ENCODE measurements at regions not wholly inside any gene's neighbourhood (a gene's known extent, or its start where the extent isn't known, plus 50 kb on each side); places are given as distances from the start of the nearest gene placed in this dataset.

DNA sequence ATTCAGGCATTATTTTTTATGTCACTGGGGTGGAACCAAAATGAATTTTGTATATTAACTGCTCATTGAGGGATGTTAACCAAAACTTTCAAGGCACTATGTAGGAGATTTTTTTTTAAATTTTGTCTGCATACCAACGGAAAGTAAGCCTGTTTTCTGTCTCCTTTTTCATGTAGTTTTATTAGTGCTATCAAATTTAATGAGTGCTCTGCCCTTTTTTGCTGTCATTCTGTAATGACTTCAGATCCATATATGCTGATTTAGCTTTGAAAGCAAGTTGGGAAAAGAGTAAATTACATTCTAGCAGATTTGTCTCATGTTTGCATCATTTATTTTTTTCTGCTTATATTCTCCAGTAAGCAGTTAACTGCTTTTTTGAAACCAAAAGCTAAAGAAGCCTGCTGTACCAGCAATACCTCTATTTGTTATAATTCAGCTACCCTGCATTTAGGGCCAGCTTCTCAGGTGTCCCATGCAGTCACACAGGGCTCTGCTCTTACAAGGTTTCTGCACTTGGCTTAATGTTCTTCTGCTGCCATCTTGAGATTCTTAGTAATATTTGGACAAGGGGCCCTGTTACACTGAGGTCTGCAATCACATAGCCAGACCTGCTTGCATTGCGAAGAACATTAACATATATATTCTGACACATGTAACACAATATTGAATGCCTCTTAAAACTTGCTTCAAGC lies 429.0 kb downstream of the UTRN start:
- DNase-seq (ENCODE audit: low read depth in 2 of 2, low spot score in 1 of 2) = no peak

DNA sequence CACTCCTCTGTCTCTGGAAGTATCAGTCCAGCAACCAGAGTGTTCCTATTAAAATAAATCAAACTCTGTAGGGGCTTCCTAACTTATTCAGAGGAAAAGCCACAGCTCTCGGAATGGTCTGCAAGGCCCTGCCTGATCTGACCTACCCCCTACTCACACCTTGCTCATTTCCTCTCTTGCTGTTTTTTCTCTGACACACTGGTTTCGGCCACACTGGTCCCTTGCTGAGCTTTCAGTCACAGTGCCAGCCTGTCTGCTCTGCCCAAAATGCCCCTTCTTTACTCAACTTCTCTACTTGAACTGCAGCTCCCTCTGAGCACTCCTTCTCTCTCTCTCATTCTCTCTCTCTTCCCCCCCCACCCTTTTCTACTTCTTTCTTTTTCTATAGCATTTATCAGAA lies 430.2 kb downstream of the UTRN start:
- DNase-seq (ENCODE audit: low read depth in 2 of 2, low spot score in 1 of 2) = no peak

DNA sequence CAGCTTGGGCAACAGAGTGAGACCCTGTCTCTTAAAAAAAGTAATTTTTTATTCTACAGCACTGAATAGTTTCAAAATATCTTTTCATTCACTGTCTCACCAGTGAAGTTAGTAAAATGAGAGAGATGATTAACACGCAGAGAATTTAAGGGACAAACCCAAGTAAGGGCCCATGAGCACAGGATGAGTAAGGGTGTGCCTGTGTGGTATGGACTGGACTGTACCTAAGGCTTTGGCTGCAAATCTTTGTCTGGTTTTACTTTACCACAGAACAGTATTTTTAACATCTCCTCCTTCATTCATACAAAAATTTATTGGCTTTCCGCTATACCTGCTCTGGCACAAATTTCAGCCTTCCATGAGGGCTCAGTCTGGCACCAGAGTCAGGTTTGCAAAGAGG lies 433.3 kb downstream of the UTRN start:
- DNase-seq (ENCODE audit: low read depth in 2 of 2, low spot score in 1 of 2) = no peak

DNA sequence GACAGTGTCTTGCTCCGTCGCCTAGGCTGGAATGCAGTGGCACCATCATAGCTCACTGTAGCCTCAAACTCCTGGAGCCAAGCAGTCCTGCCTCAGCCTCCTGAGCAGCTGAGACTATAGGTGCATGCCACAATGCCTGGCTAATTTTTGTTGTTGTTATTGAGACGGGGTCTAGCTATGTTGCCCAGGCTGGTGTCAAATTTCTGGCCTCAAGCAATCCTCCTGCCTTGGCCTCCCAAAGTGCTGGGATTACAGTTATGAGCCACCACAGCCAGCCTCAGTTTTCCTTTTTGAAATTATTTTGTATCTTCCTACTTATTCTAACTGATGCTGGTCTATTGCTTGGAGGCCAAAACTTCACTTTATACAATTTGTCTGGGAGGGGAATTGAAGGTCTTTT lies 436.1 kb downstream of the UTRN start:
- no peak for DNase-seq (ENCODE audit: low read depth in 2 of 2, low spot score in 1 of 2)

DNA sequence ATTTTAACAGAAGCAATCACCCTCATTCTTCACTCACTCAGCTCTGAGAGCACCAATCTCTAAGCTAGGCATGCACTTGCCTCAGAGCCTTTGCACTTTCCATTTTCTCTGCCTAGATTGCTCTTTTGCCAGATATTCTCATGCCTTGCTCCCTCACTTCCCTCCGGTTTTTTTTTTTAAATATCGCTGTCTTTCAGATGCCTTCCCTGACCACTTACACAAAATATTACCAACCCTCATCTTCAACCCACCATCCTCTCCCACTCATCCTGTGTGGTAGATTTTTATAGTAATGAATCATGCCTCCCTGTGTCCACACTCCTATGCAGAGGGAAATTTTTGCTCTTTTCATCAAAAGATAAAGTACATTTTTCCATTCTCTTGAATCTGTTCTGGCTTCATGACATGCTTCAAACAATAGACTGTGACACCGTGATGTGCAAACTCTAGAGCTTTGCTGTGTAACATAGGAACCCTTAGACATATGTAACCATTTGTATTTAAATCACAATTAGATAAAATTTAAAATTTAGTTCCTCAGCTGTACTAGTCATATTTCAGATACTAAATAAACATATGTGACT lies 437.1 kb downstream of the UTRN start:
- DNase-seq (ENCODE audit: low read depth in 2 of 2, low spot score in 1 of 2) = no peak

DNA sequence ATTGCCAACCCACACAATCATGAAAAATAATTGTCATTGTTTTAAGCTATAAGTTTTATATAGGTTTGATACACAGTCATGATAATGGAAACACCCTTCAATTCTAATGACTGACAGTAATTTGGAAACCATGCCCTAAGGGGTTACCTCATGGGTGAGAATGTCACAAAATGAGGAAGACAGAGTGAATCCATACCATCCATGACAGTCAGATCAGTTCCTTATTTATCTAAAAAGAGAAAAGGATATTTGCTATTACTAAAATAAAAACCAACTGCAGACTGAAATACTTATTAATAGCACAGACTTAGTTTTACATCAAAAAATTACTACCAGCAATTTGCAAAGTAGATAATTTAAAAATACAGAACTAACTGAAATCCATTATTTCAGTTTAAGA lies 437.8 kb downstream of the UTRN start:
- no peak for DNase-seq (ENCODE audit: low read depth in 2 of 2, low spot score in 1 of 2)

DNA sequence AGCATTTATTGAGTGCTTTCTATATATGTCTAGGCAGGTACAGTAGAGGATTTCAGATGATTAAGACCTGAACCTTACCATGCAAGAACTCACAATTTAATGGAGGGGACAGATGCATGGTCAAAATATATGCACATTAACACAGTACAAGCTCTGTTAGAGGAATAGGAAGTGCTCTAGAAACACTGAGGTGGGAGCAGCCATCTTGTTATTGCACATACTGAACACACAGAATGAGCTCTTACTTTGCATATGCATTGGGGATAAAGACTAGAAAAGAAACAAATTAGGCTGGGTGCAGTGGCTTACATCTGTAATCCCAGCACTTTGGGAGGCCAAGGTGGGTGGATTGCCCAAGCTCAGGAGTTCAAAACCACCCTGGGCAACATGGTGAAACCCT lies 438.3 kb downstream of the UTRN start:
- no peak for DNase-seq (ENCODE audit: low read depth in 2 of 2, low spot score in 1 of 2)

DNA sequence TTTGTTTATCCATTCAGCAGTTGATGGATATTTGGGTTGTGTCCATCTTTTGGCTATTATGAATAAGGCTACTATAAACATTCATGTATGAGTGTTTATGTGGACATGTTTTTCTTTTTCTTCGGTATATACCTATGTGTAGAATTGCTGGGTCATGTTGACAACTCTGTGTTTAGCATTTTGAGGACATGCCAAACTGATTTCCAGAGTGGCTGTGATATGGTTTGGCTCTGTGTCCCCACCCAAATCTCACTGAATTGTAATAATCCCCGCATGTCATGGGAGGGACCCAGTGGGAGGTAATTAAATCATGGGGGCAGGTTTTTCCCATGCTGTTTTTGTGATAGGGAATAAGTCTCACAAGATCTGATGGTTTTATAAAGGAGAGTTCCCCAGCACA lies 439.7 kb downstream of the UTRN start:
- DNase-seq (ENCODE audit: low read depth in 2 of 2, low spot score in 1 of 2) = no peak

DNA sequence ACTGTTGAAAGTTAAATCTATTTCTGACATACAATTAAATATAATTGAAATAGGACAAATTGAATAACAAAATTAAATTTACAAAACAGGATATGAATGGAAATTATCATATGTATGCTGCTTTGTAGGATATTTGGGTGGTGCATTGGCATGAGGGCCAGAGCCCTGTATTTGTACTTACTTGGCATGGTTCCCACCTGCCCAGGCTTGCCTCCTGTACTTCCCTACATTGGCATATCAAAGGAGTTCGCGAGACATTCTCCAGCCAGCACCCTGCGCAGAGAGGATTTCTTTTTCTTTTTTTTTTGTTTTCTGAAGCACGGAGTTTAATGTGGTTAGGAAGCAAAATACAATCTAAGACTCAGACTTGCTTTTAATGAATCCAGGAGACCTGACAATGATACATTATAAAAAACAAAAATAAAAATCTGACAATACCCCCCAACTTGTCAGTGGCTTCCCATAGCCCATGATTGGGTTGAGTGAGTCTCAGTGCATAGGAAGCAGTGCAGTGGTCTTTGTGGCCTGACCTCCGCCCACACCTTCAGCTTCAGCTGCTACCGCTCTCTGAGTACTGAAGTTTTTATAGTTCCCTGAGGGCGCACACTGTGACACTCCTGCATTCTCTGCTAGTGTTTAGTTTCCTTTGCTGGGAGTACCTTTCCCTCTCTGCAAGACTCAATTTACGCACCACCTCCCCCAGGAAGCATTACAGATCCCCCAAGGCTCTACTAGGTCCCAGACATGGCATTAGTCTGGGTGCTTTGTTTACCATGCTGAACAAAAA lies 440.8 kb downstream of the UTRN start:
- peak in 1 of 2 donors; percentile 5 for DNase-seq (ENCODE audit: low read depth in 2 of 2, low spot score in 1 of 2)

DNA sequence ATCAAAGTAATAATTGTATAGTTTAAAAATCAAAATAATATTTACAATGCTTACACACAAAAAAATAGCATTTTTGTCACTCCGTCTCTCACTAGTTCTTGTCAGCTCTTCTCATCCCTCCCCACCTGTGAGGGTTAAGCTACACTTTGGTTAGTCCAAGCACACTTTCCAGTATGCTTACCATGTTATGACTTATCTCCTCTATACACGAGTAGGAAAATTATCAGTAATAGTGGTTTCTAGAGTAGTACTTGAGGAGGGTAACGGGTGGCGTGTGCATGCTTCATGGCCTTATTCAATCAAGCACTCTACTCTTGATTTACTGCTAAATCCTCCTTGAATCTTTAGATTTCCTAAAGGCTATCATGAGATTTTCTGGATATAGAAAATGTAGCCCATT lies 443.7 kb downstream of the UTRN start:
- no peak for DNase-seq (ENCODE audit: low read depth in 2 of 2, low spot score in 1 of 2)

DNA sequence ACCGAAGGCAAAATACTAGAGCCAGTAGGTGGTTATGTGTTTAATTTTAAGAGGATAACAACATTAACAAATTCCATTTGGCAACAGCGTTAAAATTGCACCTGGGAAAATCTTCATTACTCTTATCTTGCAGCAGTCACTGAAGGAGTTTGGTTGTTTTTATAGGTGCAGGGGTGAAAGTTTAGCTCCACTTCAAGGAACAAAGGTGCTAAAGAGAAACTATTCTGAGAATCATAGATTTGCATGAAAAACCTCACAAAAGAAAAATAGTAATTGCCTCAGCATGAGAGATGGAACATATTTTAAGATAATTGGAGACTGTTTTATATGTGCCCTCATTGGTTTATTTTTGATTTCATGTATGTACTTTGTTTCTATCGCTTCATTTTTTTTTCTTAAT lies 444.4 kb downstream of the UTRN start:
- DNase-seq (ENCODE audit: low read depth in 2 of 2, low spot score in 1 of 2) = no peak

DNA sequence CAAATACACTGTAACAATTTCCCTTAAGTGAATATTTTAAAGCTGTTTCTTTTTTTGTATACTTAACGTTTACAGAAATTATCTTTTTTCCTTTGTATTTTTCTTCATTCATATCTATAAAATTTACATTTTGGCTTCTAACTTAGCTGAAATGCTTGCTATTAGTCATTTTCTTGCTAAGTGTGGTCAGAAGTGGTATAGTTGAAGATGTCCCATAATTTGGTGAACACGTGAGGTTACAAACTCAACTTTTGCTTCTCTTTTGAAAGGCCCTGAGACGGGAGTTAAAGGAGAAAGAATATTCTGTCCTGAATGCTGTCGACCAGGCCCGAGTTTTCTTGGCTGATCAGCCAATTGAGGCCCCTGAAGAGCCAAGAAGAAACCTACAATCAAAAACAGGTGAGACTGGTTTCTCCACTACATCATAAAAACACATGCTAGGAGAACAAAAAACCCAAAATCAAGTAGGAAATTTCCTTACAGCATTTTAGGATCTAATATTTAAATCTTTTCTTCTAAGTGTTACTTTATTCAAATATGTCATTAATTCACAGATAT lies 445.0 kb downstream of the UTRN start:
- no peak for DNase-seq (ENCODE audit: low read depth in 2 of 2, low spot score in 1 of 2)

DNA sequence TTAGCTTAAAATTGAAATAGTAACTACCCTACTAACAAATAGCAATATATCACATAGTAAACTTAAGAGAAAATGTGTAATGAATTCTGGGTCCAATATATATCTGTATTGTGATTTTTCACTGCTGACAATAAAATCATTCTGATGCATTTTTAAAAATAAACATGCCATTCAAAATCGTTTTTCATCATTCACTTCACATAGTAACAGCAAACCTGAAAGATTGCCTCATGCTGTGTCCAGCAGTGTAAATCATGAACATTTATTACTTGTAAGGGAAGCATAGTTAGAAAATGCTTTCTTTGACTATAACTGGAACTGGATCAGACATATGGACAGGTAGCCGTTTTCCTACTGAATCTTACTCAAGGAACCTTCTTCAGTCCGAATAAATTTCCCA lies 446.1 kb downstream of the UTRN start:
- no peak for DNase-seq (ENCODE audit: low read depth in 2 of 2, low spot score in 1 of 2)

DNA sequence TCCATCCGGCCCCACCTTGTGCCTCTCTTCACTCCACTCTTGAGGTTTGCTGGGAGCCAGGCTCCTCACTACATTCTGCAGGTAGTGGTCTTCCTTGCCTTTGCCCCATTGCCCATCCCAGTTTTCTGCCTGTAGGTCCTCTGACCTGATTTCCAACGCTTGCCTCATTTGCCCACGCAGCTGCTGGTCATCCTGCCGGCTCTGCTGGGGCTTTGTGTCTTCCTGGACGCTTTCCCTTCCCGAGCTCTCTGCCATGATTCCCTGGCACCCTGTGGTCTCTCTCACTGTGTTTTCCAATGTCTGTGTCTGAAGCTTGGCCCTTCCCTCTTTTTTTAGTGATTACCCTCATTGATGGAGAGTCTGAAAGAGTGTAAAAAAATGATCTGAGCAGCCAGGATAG lies 451.6 kb downstream of the UTRN start:
- no peak for DNase-seq (ENCODE audit: low read depth in 2 of 2, low spot score in 1 of 2)

DNA sequence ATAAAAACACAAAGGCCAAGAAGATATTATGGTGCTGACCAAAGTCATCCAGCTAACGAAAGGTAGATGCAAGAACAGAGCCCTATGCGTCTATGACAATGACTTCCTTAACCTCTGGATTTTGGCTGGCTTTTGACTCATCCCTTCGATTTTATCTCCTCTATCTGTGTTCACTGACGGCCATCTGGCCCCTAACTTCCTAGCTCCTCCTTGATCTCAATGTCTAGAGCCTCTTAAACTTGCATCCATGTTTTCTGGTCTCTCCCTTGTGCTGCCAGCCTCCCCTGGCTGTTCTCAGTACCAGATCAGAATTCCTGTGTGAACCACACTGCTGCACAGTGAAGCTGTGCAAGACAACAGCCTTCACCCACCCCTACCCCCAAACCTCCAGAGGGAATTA lies 452.9 kb downstream of the UTRN start:
- no peak for DNase-seq (ENCODE audit: low read depth in 2 of 2, low spot score in 1 of 2)

DNA sequence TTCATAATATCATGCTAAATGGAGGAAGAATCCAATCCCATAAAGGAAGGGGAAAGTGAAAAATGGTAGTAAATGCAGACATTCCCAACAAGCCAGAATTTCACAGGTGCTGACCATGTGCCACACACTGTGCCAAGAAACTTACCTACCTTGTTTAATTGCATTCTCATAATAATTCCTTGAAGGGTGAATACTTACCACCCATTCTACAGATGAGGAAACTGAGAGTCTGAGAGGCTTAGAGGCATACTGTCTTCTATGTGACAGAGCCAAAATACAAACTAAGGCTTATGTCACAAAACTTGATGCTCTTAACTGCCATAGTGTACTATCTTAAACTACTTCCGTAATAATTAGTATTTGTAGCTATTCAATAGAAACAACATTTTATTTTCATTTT lies 454.7 kb downstream of the UTRN start:
- no peak for DNase-seq (ENCODE audit: low read depth in 2 of 2, low spot score in 1 of 2)

DNA sequence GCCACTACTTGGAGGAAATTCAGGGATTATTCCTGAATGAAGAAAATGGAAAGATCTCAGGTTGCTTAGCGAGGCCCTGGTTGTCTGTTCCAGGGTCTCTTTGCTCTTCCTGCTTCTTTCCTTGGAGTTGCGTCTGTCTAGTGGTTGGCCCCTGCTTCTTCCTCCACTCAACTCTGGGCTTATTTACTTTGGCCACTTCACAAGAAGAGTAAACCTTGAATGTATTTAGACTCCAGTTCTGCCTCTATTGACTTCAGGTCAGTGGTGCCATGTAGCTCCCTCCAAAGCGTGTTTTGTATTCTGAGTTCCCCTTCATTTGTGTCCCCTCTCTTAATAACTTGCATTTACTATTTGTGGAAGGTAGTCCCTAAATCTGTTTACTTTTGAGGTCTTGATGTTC lies 456.5 kb downstream of the UTRN start:
- DNase-seq (ENCODE audit: low read depth in 2 of 2, low spot score in 1 of 2) = no peak

DNA sequence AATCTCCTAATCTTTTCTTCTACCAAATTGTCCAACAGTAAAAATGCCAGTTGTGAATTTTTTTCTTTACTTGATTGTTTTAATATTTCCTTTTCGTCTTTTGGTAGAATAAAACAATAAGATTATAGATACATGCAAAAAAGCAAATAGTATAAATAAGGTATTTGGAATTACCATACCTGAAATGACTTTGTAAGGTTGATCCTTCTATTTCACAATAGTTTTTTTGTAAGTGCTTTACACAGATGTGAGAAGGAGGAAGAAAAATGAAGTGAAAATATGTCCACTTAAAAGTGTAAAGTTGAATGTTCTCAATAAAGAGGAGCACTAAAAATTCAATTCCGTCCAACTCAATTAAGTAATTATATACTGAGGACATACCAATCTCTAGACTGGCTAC lies 457.6 kb downstream of the UTRN start:
- no peak for DNase-seq (ENCODE audit: low read depth in 2 of 2, low spot score in 1 of 2)

DNA sequence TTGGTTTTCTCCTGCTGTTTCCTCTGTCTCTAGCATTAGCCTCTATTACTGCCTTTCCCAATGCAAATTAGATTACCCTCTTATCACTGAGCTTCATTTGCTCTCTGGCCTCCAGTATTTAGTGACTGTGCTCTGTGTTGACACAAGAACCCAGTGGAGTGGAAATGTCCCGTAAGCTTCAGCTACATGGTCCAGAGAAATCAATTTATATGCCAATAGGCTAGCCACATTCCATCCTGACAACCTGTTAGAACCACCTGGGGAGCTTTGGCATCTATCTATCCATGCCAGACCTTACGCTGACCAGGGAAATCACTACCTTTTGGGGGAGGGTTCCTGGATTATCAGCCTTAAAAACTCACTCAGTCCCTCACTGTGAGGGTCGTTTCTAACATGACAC lies 459.6 kb downstream of the UTRN start:
- DNase-seq (ENCODE audit: low read depth in 2 of 2, low spot score in 1 of 2) = no peak

DNA sequence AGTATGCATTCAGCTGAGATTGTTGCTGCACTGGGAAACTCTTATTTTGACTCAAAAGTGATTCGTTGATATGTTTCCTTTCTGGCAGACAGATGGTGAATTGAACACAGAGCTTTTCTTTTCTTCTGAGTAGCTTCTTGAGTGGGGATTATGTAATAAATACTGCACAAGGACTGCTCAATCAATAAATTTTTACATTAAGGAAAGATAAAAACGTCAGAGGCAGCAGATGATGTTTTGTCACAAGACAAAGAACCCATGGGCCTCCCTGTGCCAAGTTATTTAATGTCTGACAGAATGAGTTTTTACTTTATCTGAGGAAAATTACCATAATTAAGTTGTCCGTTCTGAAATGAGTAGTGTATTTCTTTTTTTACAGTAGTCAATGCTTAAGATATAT lies 460.3 kb downstream of the UTRN start:
- DNase-seq (ENCODE audit: low read depth in 2 of 2, low spot score in 1 of 2) = no peak

DNA sequence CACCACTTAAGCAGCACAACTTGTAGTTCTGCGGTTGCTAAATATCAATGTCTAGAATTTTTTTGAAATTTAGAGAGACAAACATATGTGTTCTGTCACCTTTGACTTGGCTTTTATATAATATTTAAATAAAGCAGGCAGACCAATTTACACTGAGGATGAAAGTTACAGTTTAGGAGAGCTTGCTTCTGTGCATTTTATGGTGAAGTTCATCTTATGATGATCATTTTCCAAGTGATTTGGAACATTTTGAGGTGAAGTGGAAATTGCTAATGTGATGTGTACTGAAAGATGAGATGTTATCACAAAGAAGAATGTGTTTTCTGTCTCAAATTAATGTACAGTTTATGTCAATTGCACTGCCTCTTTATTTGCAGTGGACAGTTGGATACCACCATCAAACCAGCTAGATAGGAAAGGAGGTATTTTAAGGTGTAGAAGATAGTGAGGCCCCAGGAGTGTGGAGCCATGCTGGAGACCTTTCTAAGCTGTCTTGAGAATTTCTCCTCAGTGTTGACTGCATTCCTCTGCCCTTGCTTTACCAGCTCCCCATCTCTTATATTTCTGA lies 461.9 kb downstream of the UTRN start:
- DNase-seq (ENCODE audit: low read depth in 2 of 2, low spot score in 1 of 2) = no peak

DNA sequence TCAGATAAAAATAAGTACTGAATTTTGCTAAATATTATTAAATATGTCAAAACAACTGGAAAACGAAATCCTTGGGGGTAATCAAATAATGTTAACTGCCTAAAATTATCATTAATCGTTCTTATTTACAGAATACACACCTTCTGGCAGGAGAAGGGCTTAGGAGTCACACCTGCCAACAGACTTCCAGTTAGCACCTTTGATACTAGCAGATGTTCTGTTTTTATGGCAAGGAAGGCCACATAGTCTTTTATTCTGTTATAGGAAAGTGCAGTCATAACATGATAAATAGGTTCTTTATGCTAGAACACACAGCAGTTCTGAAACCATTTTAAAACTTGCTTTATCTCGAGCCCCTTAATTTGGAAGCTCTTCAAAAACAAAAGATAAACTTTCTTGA lies 464.1 kb downstream of the UTRN start:
- no peak for DNase-seq (ENCODE audit: low read depth in 2 of 2, low spot score in 1 of 2)

Data from stimulated activated CD8-positive, alpha-beta memory T cell treated with anti-CD3 and anti-CD28 coated beads, Interleukin-4, amount 100 ng/mL, for 4 hours (primary cell).